PC-9 (cell line): ENCODE measurements at regions not wholly inside any gene's neighbourhood (a gene's known extent, or its start where the extent isn't known, plus 50 kb on each side); places are given as distances from the start of the nearest gene placed in this dataset.

Experiments used
- BruUV-seq: library from RNA; stranded (reverse); fragments of 400-500 nt; replicated peaks from 2 replicates; lab custom pipeline; 2021; lab: Mats Ljungman, UMichigan
- CTCF ChIA-PET: fragments of 300-600 bp; sonication (Branson Sonifier 250); formaldehyde crosslinking; loops from one replicate; lab custom pipeline; 2022; ENCODE audit warnings: antibody characterized with exemption; lab: Charles Lee
- POLR2A ChIA-PET: fragments of 300-600 bp; sonication (Branson Sonifier 250); formaldehyde crosslinking; loops from one replicate; lab custom pipeline; 2022; ENCODE audit warnings: antibody characterized with exemption; ENCODE audit not compliant: unreplicated experiment; lab: Charles Lee
- DNase-seq, 2 experiments: peaks; one replicate each; pipeline versions ENCODE4 v3.0.0 to v3.0.0-alpha.2; 2015 to 2022; ENCODE audit warnings: mixed read lengths in 1 of 2
- H2AFZ ChIP-seq: fragments of 200-600 bp; sonication (generic); 2 replicates; pipeline ENCODE4 v1.8.1; 2017; ENCODE audit warnings: antibody characterized with exemption
- H3F3A ChIP-seq: fragments of 200-600 bp; sonication (generic); 2 replicates; pipeline ENCODE4 v1.8.1; 2017; ENCODE audit warnings: antibody characterized with exemption, mild to moderate bottlenecking, low read depth; ENCODE audit not compliant: insufficient read depth
- H3K27ac ChIP-seq: fragments of 200-600 bp; sonication (generic); 2 replicates; pipeline ENCODE4 v1.6.1; 2016; ENCODE audit warnings: mixed run types
- H3K27me3 ChIP-seq: fragments of 200-600 bp; sonication (generic); 2 replicates; pipeline ENCODE4 v1.6.1; 2016; ENCODE audit warnings: low read depth, mixed run types; ENCODE audit not compliant: insufficient read depth
- H3K36me3 ChIP-seq: fragments of 200-600 bp; sonication (generic); 2 replicates; pipeline ENCODE4 v1.6.1; 2016; ENCODE audit warnings: low read depth, mixed run types
- H3K4me1 ChIP-seq: fragments of 200-600 bp; sonication (generic); replicated peaks from 2 replicates; pipeline ENCODE4 v1.6.1; 2016; ENCODE audit warnings: mixed run types; ENCODE audit not compliant: insufficient read depth
- H3K4me2 ChIP-seq: fragments of 200-600 bp; sonication (generic); 2 replicates; pipeline ENCODE4 v1.6.1; 2017; ENCODE audit warnings: mixed run types
- H3K4me3 ChIP-seq: fragments of 200-600 bp; sonication (generic); 2 replicates; pipeline ENCODE4 v1.6.1; 2016; ENCODE audit warnings: mixed run types
- H3K79me2 ChIP-seq: fragments of 200-600 bp; sonication (generic); 2 replicates; pipeline ENCODE4 v1.6.1; 2017; ENCODE audit warnings: low read depth, mixed run types
- H3K9me2 ChIP-seq: fragments of 200-600 bp; sonication (generic); 2 replicates; pipeline ENCODE4 v1.8.1; 2017; ENCODE audit warnings: mild to moderate bottlenecking; ENCODE audit not compliant: insufficient read depth
- H3K9me3 ChIP-seq: fragments of 200-600 bp; sonication (generic); 2 replicates; pipeline ENCODE4 v1.8.1; 2016; ENCODE audit warnings: low read depth; ENCODE audit not compliant: insufficient read depth
- H4K20me1 ChIP-seq: fragments of 200-600 bp; sonication (generic); 2 replicates; pipeline ENCODE4 v1.8.1; 2017; ENCODE audit not compliant: insufficient read depth
- EZH2 ChIP-seq: fragments of 200-600 bp; sonication (generic); IDR thresholded peaks from 2 replicates; pipeline ENCODE4 v1.8.0; 2017; ENCODE audit warnings: antibody characterized with exemption, low read depth
- intact Hi-C: fragments of 100-400 bp; cut with micrococcal nuclease; formaldehyde crosslinking; loops from one replicate; pipeline ENCODE4 v1.10.0; 2022; ENCODE audit not compliant: unreplicated experiment
- TF ChIP-seq, protein P1 (sequence below): fragments of 200-600 bp; sonication (generic); conservative IDR thresholded peaks from 2 replicates; pipeline ENCODE4 v1.6.1; 2017; ENCODE audit warnings: mixed run types, antibody characterized with exemption, mild to moderate bottlenecking, moderate library complexity

GRCh38 chr2:22126978-22127377 is 1003.2 kb downstream of the TDRD15 start:
- no peak for DNase-seq
- no TSS peak for BruUV-seq
- Histone ChIP-seq H3K9me3 (no peaks in the 10 kb centered on the region), H3K36me3 (no peaks in the 10 kb centered on the region), H3F3A (no peaks in the 10 kb centered on the region), H4K20me1 (no peaks in the 10 kb centered on the region), H3K27ac (no peak overlapping the region), H3K79me2 (no peaks in the 10 kb centered on the region), H3K9me2 (no peaks in the 10 kb centered on the region), H3K4me3 (no peak overlapping the region), H2AFZ (no peak overlapping the region), H3K4me2 (no peak overlapping the region), H3K4me1 (no peaks in the 10 kb centered on the region), H3K27me3 (no peaks in the 10 kb centered on the region)
- TF ChIP-seq, protein P1, sequence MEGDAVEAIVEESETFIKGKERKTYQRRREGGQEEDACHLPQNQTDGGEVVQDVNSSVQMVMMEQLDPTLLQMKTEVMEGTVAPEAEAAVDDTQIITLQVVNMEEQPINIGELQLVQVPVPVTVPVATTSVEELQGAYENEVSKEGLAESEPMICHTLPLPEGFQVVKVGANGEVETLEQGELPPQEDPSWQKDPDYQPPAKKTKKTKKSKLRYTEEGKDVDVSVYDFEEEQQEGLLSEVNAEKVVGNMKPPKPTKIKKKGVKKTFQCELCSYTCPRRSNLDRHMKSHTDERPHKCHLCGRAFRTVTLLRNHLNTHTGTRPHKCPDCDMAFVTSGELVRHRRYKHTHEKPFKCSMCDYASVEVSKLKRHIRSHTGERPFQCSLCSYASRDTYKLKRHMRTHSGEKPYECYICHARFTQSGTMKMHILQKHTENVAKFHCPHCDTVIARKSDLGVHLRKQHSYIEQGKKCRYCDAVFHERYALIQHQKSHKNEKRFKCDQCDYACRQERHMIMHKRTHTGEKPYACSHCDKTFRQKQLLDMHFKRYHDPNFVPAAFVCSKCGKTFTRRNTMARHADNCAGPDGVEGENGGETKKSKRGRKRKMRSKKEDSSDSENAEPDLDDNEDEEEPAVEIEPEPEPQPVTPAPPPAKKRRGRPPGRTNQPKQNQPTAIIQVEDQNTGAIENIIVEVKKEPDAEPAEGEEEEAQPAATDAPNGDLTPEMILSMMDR = no peak
- no peak for TF ChIP-seq EZH2
- intact Hi-C loops = no loop called here
- ChIA-PET CTCF (no interaction called here), POLR2A (no interaction called here)

DNA sequence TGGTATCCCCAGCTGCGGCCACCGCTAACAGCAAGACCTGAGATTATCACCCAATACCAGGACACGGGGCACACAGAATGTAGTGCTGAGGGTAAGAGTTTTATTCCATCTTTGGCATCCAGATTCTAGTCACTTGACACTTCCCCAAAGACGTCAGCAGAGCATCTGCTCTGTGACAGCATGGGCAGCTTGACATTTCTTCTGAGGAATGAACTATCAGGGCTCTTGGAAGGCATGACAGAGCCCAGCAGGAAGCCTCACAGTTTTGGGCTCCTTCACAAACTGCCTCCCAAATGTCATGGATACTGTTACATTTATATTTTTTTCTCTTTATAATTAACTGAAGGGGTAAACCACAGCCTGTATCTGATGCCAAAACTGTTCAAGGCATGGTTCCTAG is 1010.7 kb downstream of the TDRD15 start:
- Histone ChIP-seq H3K36me3 (no peaks in the 10 kb centered on the region), H3F3A (no peaks in the 10 kb centered on the region), H3K4me3 (no peak overlapping the region), H3K27ac (no peak overlapping the region), H3K9me3 (no peaks in the 10 kb centered on the region), H3K9me2 (no peaks in the 10 kb centered on the region; the same call in 1 of the 2 replicates), H4K20me1 (no peaks in the 10 kb centered on the region), H3K4me2 (no peak overlapping the region), H3K4me1 (no peaks in the 10 kb centered on the region), H2AFZ (no peak overlapping the region), H3K79me2 (no peaks in the 10 kb centered on the region), H3K27me3 (no peaks in the 10 kb centered on the region)
- DNase-seq = no peak
- ChIA-PET CTCF (no interaction called here), POLR2A (no interaction called here)
- intact Hi-C loops = no loop called here
- TF ChIP-seq EZH2 = no peak
- TF ChIP-seq, protein P1 = no peak
- BruUV-seq = no TSS peak

DNA sequence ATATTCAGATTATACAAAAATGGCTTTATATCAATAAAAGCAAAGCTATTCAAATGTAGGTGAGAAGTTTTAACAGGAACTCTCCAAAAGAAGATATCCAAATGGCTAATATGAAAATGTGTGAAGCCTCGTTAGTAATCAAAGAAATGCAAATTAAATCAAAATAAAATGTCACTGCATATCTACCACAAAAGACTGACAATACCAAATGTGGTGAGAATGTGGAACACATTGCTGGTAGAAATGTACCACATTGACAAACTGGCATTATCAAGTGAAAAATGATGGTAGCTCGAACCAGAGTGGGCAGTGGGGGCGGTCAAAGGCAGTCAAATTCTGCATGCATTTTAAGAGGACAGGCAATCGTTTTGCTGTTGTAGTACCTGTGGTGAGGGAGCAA is 1012.7 kb downstream of the TDRD15 start:
- ChIA-PET CTCF (no interaction called here), POLR2A (no interaction called here)
- H3K9me2 ChIP-seq = no peaks in the 10 kb centered on the region; the same call in 1 of the 2 replicates
- H3K9me3 ChIP-seq = no peaks in the 10 kb centered on the region
- no peaks in the 10 kb centered on the region for H3K36me3 ChIP-seq
- H3K79me2 ChIP-seq = no peaks in the 10 kb centered on the region
- H3K4me1 ChIP-seq = no peaks in the 10 kb centered on the region
- TF ChIP-seq, protein P1 = no peak
- no peak for TF ChIP-seq EZH2
- no peak overlapping the region for H3K4me2 ChIP-seq
- H3K27me3 ChIP-seq = no peaks in the 10 kb centered on the region
- no peak overlapping the region for H2AFZ ChIP-seq
- intact Hi-C loops = no loop called here
- H3K27ac ChIP-seq = no peak overlapping the region
- DNase-seq = no peak
- no peak overlapping the region for H3K4me3 ChIP-seq
- BruUV-seq = no TSS peak
- H4K20me1 ChIP-seq = no peaks in the 10 kb centered on the region
- H3F3A ChIP-seq = no peaks in the 10 kb centered on the region
